Liver (tissue), 3 donors: ENCODE measurements at regions not wholly inside any gene's neighbourhood (a gene's known extent, or its start where the extent isn't known, plus 50 kb on each side); places are given as distances from the start of the nearest gene placed in this dataset.

ENCODE experiments used
- FOXA1 ChIP-seq: IDR thresholded peaks from 2 replicates; pipeline ENCODE4 v1.6.1; 2016; ENCODE audit warnings: antibody characterized with exemption
- GABPA ChIP-seq, 2 donors: IDR thresholded peaks in 1 of 2; conservative IDR thresholded peaks in 1 of 2; 2 replicates each; pipeline ENCODE4 v1.6.1; 2016; ENCODE audit warnings: antibody characterized with exemption in 2 of 2, mild to moderate bottlenecking in 1 of 2, moderate library complexity in 1 of 2
- HNF4A ChIP-seq, 2 donors: conservative IDR thresholded peaks; 2 replicates each; pipeline ENCODE4 v1.6.1; 2016; ENCODE audit warnings: antibody characterized with exemption in 2 of 2, mild to moderate bottlenecking in 2 of 2
- RAD21 ChIP-seq, 2 donors: IDR thresholded peaks; 2 replicates each; pipeline ENCODE4 v1.6.1; 2016; ENCODE audit warnings: antibody characterized with exemption in 2 of 2, mild to moderate bottlenecking in 2 of 2
- RXRA ChIP-seq, 2 donors: IDR thresholded peaks; 2 replicates each; pipeline ENCODE4 v1.6.1; 2017 to 2018; ENCODE audit warnings: antibody characterized with exemption in 2 of 2, mild to moderate bottlenecking in 1 of 2
- SP1 ChIP-seq: IDR thresholded peaks from 2 replicates; pipeline ENCODE4 v1.6.1; 2018; ENCODE audit warnings: antibody characterized with exemption, mild to moderate bottlenecking
- TAF1 ChIP-seq: conservative IDR thresholded peaks from 2 replicates; pipeline ENCODE4 v1.6.1; 2016; ENCODE audit warnings: antibody characterized with exemption, mild to moderate bottlenecking
- YY1 ChIP-seq: IDR thresholded peaks from 2 replicates; pipeline ENCODE4 v1.6.1; 2016; ENCODE audit warnings: antibody characterized with exemption, mild to moderate bottlenecking
- TF ChIP-seq, protein P1 (sequence below): fragments of 150-350 bp; IDR thresholded peaks from 2 replicates; pipeline ENCODE4 v1.5.1; 2017; ENCODE audit warnings: improper control_type of control experiment, low read depth, low read length; ENCODE audit not compliant: missing input control
- TF ChIP-seq, protein P2 (sequence below): IDR thresholded peaks from 2 replicates; pipeline ENCODE4 v1.6.1; 2016; ENCODE audit warnings: antibody characterized with exemption
- TF ChIP-seq, protein P3 (sequence below): IDR thresholded peaks from 2 replicates; pipeline ENCODE4 v1.6.1; 2016; ENCODE audit warnings: antibody characterized with exemption, mild to moderate bottlenecking
- TF ChIP-seq, protein P4 (sequence below): IDR thresholded peaks from 2 replicates; pipeline ENCODE4 v1.6.1; 2016; ENCODE audit warnings: antibody characterized with exemption
- TF ChIP-seq, protein P5 (sequence below): IDR thresholded peaks from 2 replicates; pipeline ENCODE4 v1.6.1; 2016; ENCODE audit warnings: antibody characterized with exemption
- donor health status: healthy.
- donor health status: healthy.

DNA sequence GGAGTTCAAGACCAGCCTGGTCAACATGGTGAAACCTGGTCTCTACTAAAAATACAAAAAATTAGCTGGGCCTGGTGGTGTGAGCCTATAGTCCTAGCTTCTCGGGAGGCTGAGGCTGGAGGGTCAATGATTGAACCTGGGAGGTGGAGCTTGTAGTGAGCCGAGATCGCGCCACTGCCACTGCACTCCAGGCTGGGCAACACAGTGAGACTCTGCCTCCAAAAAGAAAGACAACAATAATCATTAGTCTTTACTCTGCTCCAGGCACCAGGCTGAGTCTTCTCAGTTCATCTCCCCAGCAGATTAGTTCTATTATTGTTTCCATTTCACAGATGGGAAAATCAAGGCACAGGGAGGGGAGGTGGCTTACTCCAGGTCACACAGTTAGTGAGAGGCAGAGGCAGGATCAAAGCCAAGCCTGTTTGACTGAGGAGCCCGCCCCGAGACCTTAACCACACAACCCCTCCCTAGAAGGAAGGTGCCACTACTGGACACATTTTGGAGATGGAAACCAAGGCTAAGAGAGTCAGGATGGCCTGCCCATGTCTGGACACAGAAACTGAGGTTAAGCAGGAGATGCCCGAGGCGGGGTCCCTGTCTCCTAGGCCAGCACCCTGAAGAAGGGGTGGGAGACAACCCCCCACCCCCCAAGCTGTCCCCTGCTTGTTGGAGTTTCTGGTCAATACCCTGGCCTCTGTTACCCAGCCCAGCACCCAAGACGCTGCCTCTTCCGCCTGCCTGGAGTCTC is 75.8 kb downstream of the CEBPB start:
- no peak for TF ChIP-seq RAD21 (IDR thresholded peaks at IDR 0.05)
- TF ChIP-seq, protein P1, sequence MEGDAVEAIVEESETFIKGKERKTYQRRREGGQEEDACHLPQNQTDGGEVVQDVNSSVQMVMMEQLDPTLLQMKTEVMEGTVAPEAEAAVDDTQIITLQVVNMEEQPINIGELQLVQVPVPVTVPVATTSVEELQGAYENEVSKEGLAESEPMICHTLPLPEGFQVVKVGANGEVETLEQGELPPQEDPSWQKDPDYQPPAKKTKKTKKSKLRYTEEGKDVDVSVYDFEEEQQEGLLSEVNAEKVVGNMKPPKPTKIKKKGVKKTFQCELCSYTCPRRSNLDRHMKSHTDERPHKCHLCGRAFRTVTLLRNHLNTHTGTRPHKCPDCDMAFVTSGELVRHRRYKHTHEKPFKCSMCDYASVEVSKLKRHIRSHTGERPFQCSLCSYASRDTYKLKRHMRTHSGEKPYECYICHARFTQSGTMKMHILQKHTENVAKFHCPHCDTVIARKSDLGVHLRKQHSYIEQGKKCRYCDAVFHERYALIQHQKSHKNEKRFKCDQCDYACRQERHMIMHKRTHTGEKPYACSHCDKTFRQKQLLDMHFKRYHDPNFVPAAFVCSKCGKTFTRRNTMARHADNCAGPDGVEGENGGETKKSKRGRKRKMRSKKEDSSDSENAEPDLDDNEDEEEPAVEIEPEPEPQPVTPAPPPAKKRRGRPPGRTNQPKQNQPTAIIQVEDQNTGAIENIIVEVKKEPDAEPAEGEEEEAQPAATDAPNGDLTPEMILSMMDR, result no peak
- TF ChIP-seq RXRA (IDR thresholded peaks at IDR 0.05), result no peak
- TF ChIP-seq, protein P2, sequence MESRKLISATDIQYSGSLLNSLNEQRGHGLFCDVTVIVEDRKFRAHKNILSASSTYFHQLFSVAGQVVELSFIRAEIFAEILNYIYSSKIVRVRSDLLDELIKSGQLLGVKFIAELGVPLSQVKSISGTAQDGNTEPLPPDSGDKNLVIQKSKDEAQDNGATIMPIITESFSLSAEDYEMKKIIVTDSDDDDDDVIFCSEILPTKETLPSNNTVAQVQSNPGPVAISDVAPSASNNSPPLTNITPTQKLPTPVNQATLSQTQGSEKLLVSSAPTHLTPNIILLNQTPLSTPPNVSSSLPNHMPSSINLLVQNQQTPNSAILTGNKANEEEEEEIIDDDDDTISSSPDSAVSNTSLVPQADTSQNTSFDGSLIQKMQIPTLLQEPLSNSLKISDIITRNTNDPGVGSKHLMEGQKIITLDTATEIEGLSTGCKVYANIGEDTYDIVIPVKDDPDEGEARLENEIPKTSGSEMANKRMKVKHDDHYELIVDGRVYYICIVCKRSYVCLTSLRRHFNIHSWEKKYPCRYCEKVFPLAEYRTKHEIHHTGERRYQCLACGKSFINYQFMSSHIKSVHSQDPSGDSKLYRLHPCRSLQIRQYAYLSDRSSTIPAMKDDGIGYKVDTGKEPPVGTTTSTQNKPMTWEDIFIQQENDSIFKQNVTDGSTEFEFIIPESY, result no peak
- TF ChIP-seq GABPA (IDR thresholded peaks at IDR 0.05 in 1 of 2, conservative IDR thresholded peaks at IDR 0.05 in 1 of 2), result no peak
- TF ChIP-seq SP1, result no peak
- TF ChIP-seq, protein P3, sequence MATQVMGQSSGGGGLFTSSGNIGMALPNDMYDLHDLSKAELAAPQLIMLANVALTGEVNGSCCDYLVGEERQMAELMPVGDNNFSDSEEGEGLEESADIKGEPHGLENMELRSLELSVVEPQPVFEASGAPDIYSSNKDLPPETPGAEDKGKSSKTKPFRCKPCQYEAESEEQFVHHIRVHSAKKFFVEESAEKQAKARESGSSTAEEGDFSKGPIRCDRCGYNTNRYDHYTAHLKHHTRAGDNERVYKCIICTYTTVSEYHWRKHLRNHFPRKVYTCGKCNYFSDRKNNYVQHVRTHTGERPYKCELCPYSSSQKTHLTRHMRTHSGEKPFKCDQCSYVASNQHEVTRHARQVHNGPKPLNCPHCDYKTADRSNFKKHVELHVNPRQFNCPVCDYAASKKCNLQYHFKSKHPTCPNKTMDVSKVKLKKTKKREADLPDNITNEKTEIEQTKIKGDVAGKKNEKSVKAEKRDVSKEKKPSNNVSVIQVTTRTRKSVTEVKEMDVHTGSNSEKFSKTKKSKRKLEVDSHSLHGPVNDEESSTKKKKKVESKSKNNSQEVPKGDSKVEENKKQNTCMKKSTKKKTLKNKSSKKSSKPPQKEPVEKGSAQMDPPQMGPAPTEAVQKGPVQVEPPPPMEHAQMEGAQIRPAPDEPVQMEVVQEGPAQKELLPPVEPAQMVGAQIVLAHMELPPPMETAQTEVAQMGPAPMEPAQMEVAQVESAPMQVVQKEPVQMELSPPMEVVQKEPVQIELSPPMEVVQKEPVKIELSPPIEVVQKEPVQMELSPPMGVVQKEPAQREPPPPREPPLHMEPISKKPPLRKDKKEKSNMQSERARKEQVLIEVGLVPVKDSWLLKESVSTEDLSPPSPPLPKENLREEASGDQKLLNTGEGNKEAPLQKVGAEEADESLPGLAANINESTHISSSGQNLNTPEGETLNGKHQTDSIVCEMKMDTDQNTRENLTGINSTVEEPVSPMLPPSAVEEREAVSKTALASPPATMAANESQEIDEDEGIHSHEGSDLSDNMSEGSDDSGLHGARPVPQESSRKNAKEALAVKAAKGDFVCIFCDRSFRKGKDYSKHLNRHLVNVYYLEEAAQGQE, result no peak
- TF ChIP-seq, protein P4, sequence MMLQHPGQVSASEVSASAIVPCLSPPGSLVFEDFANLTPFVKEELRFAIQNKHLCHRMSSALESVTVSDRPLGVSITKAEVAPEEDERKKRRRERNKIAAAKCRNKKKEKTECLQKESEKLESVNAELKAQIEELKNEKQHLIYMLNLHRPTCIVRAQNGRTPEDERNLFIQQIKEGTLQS, result no peak
- no peak for TF ChIP-seq TAF1
- no peak for TF ChIP-seq FOXA1
- TF ChIP-seq, protein P5, sequence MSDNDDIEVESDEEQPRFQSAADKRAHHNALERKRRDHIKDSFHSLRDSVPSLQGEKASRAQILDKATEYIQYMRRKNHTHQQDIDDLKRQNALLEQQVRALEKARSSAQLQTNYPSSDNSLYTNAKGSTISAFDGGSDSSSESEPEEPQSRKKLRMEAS, result no peak
- TF ChIP-seq YY1, result no peak
- TF ChIP-seq HNF4A (conservative IDR thresholded peaks at IDR 0.05), result no peak
